Neuronal stem cell (in vitro differentiated cells): ENCODE measurements at regions not wholly inside any gene's neighbourhood (a gene's known extent, or its start where the extent isn't known, plus 50 kb on each side); places are given as distances from the start of the nearest gene placed in this dataset.

Source experiments
- DNase-seq: peaks from one replicate; pipeline ENCODE4 v3.0.0-alpha.2; 2013; ENCODE audit warnings: low spot score
- H2AFZ ChIP-seq: one replicate; pipeline ENCODE4 v1.6.1; 2013; ENCODE audit warnings: mild to moderate bottlenecking, low read length, inconsistent platforms
- H2AK5ac ChIP-seq: 2 replicates; pipeline ENCODE4 v1.6.1; 2013; ENCODE audit warnings: low read depth, mild to moderate bottlenecking, inconsistent platforms, low read length, moderate library complexity, mixed read lengths
- H2BK120ac ChIP-seq: 2 replicates; pipeline ENCODE4 v1.6.1; 2013; ENCODE audit warnings: low read depth, mild to moderate bottlenecking, inconsistent platforms, low read length, moderate library complexity, mixed read lengths
- H2BK12ac ChIP-seq: one replicate; pipeline ENCODE4 v1.6.1; 2013; ENCODE audit warnings: low read length, inconsistent platforms
- H2BK15ac ChIP-seq: 2 replicates; pipeline ENCODE4 v1.6.1; 2013; ENCODE audit warnings: mild to moderate bottlenecking, low read length, inconsistent platforms, mixed read lengths
- H2BK5ac ChIP-seq: one replicate; pipeline ENCODE4 v1.6.1; 2013; ENCODE audit warnings: inconsistent platforms, mild to moderate bottlenecking, low read length, moderate library complexity
- H3K14ac ChIP-seq: one replicate; pipeline ENCODE4 v1.6.1; 2013; ENCODE audit warnings: low read length, inconsistent platforms
- H3K18ac ChIP-seq: 2 replicates; pipeline ENCODE4 v1.6.1; 2013; ENCODE audit warnings: low read length, inconsistent platforms
- H3K23ac ChIP-seq: 2 replicates; pipeline ENCODE4 v1.6.1; 2013; ENCODE audit warnings: low read depth, mild to moderate bottlenecking, mixed read lengths, low read length, inconsistent platforms; ENCODE audit not compliant: poor library complexity
- H3K27ac ChIP-seq: replicated peaks from 3 replicates; pipeline ENCODE4 v1.5.1; 2013; ENCODE audit warnings: low read length, inconsistent platforms
- H3K27me3 ChIP-seq, 3 experiments: 2 replicates each; pipeline ENCODE4 v1.6.1; 2013; ENCODE audit warnings: low read length in 3 of 3, mild to moderate bottlenecking in 2 of 3, inconsistent platforms in 1 of 3, low read depth in 1 of 3, mixed read lengths in 1 of 3, moderate library complexity in 1 of 3; ENCODE audit not compliant: control insufficient read depth in 3 of 3, insufficient read depth in 3 of 3
- H3K36me3 ChIP-seq, 2 donors: replicated peaks in 1 of 2; 2 replicates each; pipeline ENCODE4 v1.6.1; 2013; ENCODE audit warnings: low read length in 2 of 2; ENCODE audit not compliant: control insufficient read depth in 2 of 2, insufficient read depth in 2 of 2
- H3K4ac ChIP-seq: 2 replicates; pipeline ENCODE4 v1.6.1; 2013; ENCODE audit warnings: inconsistent platforms, mild to moderate bottlenecking, low read length, moderate library complexity
- H3K4me1 ChIP-seq, 2 donors: 1 replicate in 1 of 2; 2 replicates in 1 of 2; pipeline ENCODE4 v1.6.1; 2013; ENCODE audit warnings: low read length in 2 of 2, low read depth in 1 of 2; ENCODE audit not compliant: control insufficient read depth in 2 of 2, insufficient read depth in 1 of 2
- H3K4me2 ChIP-seq: one replicate; pipeline ENCODE4 v1.6.1; 2013; ENCODE audit warnings: mild to moderate bottlenecking, low read length, inconsistent platforms; ENCODE audit not compliant: insufficient read depth, poor library complexity, severe bottlenecking
- H3K4me3 ChIP-seq, 2 donors: 2 replicates each; pipeline ENCODE4 v1.5.1; 2013; ENCODE audit warnings: low read length in 2 of 2, mild to moderate bottlenecking in 2 of 2, inconsistent platforms in 1 of 2, moderate library complexity in 1 of 2
- H3K79me1 ChIP-seq: one replicate; pipeline ENCODE4 v1.6.1; 2013; ENCODE audit warnings: low read depth, mild to moderate bottlenecking, inconsistent platforms, low read length, moderate library complexity
- H3K9ac ChIP-seq: one replicate; pipeline ENCODE4 v1.6.1; 2013; ENCODE audit warnings: mild to moderate bottlenecking, low read depth, low read length, inconsistent platforms; ENCODE audit not compliant: poor library complexity
- H3K9me3 ChIP-seq, 2 donors: replicated peaks in 1 of 2; 2 replicates each; pipeline versions ENCODE3 to v1.6.1; 2013; ENCODE audit warnings: low read length in 2 of 2, mild to moderate bottlenecking in 2 of 2, inconsistent platforms in 1 of 2, low read depth in 1 of 2, mixed read lengths in 1 of 2, moderate library complexity in 1 of 2; ENCODE audit not compliant: control insufficient read depth in 2 of 2, insufficient read depth in 1 of 2
- H4K8ac ChIP-seq: one replicate; pipeline ENCODE4 v1.6.1; 2013; ENCODE audit warnings: low read depth, mild to moderate bottlenecking, inconsistent platforms, low read length, moderate library complexity
- H4K91ac ChIP-seq: one replicate; pipeline ENCODE4 v1.6.1; 2013; ENCODE audit warnings: low read length, low read depth, mild to moderate bottlenecking, inconsistent platforms; ENCODE audit not compliant: poor library complexity
- WGBS, 2 donors: extraction: QIAGEN DNeasy Blood & Tissue Kit; methylation state at CpG; one replicate each; pipeline ENCODE4 v1.1.7; 2013; ENCODE audit warnings: missing lambda C conversion rate in 2 of 2, mixed read lengths in 1 of 2; ENCODE audit not compliant: insufficient read length in 2 of 2, insufficient replicate concordance in 1 of 2; ENCODE audit errors: extremely low coverage in 2 of 2; 5-methylcytosine and 5-hydroxymethylcytosine counted together

- Histone ChIP-seq H3K23ac (no peak overlapping the region), H3K79me1 (no peaks in the 10 kb centered on the region), H2AK5ac (no peak overlapping the region), H2BK120ac (no peak overlapping the region), H3K4me3 (no peak overlapping the region), H3K4me1 (peaks cover 0 to 4% of the 10 kb centered on the region in 2 donors), H3K9me3 (no peaks in the 10 kb centered on the region), H2BK5ac (no peak overlapping the region), H3K27me3 (peaks cover 0 to 20% (median 0%) of the 10 kb centered on the region in 3 experiments), H4K91ac (no peak overlapping the region), H2BK12ac (no peak overlapping the region), H3K9ac (no peak overlapping the region), H3K4ac (no peak overlapping the region), H3K14ac (no peak overlapping the region), H3K18ac (no peak overlapping the region), H3K27ac (no peak overlapping the region), H4K8ac (no peak overlapping the region), H3K36me3 (no peaks in the 10 kb centered on the region), H2BK15ac (no peak overlapping the region), H2AFZ (no peak overlapping the region), H3K4me2 (no peak overlapping the region)
- DNase-seq: no peak
- no CpG with 5 or more reads among the region's 7 CpGs for WGBS, 2 donors
These were observed 159.0 kb downstream of the CHIC2 start for GRCh38 chr4:53905276-53905940.

- no peak overlapping the region for H4K8ac ChIP-seq
- no peak overlapping the region for H3K14ac ChIP-seq
- no peak overlapping the region for H2BK12ac ChIP-seq
- H2AFZ ChIP-seq: no peak overlapping the region
- no peak overlapping the region for H3K4me2 ChIP-seq
- no peaks in the 10 kb centered on the region for H3K9me3 ChIP-seq
- H2AK5ac ChIP-seq: no peak overlapping the region
- peaks cover 0 to 14% (median 0%) of the 10 kb centered on the region in 3 experiments for H3K27me3 ChIP-seq
- H3K27ac ChIP-seq: no peak overlapping the region
- H3K4me1 ChIP-seq: peaks cover 0 to 2% of the 10 kb centered on the region in 2 donors
- H2BK5ac ChIP-seq: no peak overlapping the region
- H3K9ac ChIP-seq: no peak overlapping the region
- no peak overlapping the region for H3K18ac ChIP-seq
- DNase-seq: no peak
- no peaks in the 10 kb centered on the region for H3K36me3 ChIP-seq
- no peak overlapping the region for H3K23ac ChIP-seq
- H3K4ac ChIP-seq: no peak overlapping the region
- no CpG with 5 or more reads among the region's 2 CpGs for WGBS, 2 donors
- H2BK15ac ChIP-seq: no peak overlapping the region
- no peak overlapping the region for H3K4me3 ChIP-seq
- H3K79me1 ChIP-seq: no peaks in the 10 kb centered on the region
- no peak overlapping the region for H4K91ac ChIP-seq
- H2BK120ac ChIP-seq: no peak overlapping the region
These were observed 161.6 kb downstream of the CHIC2 start for GRCh38 chr4:53902786-53903185.

GRCh38 chr4:53900271-53900649, 164.1 kb downstream of the CHIC2 start:
- Histone ChIP-seq H3K14ac (no peak overlapping the region), H3K4me3 (no peak overlapping the region), H2BK120ac (no peak overlapping the region), H4K91ac (no peak overlapping the region), H3K27me3 (peaks cover 0 to 2% (median 0%) of the 10 kb centered on the region in 3 experiments), H3K9ac (no peak overlapping the region), H3K9me3 (no peaks in the 10 kb centered on the region), H3K23ac (no peak overlapping the region), H3K4me1 (no peaks in the 10 kb centered on the region), H2BK15ac (no peak overlapping the region), H3K79me1 (no peaks in the 10 kb centered on the region), H4K8ac (no peak overlapping the region), H3K18ac (no peak overlapping the region), H2AFZ (no peak overlapping the region), H3K36me3 (no peaks in the 10 kb centered on the region), H2BK12ac (no peak overlapping the region), H3K27ac (no peak overlapping the region), H2AK5ac (no peak overlapping the region), H2BK5ac (no peak overlapping the region), H3K4me2 (no peak overlapping the region), H3K4ac (no peak overlapping the region)
- no peak for DNase-seq
- no CpG with 5 or more reads among the region's 3 CpGs for WGBS, 2 donors

- Histone ChIP-seq H3K4me3 (no peak overlapping the region), H2BK12ac (no peak overlapping the region), H4K91ac (no peak overlapping the region), H3K4me2 (no peak overlapping the region), H3K23ac (no peak overlapping the region), H3K9ac (no peak overlapping the region), H3K36me3 (no peaks in the 10 kb centered on the region), H2BK120ac (no peak overlapping the region), H3K18ac (no peak overlapping the region), H3K79me1 (no peaks in the 10 kb centered on the region), H3K4me1 (no peaks in the 10 kb centered on the region), H3K4ac (no peak overlapping the region), H3K27me3 (peaks cover 0 to under 1% (median 0%) of the 10 kb centered on the region in 3 experiments), H3K14ac (no peak overlapping the region), H2AK5ac (no peak overlapping the region), H3K9me3 (no peaks in the 10 kb centered on the region), H4K8ac (no peak overlapping the region), H2BK15ac (no peak overlapping the region), H2BK5ac (no peak overlapping the region), H3K27ac (no peak overlapping the region), H2AFZ (no peak overlapping the region)
- no peak for DNase-seq
- WGBS, 2 donors: no CpG with 5 or more reads among the region's 9 CpGs
These were observed 164.7 kb downstream of the CHIC2 start for GRCh38 chr4:53899586-53900270.
